Neuronal stem cell (in vitro differentiated cells): ENCODE measurements at regions not wholly inside any gene's neighbourhood (a gene's known extent, or its start where the extent isn't known, plus 50 kb on each side); places are given as distances from the start of the nearest gene placed in this dataset.

Source experiments
- DNase-seq: peaks from one replicate; pipeline ENCODE4 v3.0.0-alpha.2; 2013; ENCODE audit warnings: low spot score
- H2AFZ ChIP-seq: one replicate; pipeline ENCODE4 v1.6.1; 2013; ENCODE audit warnings: mild to moderate bottlenecking, low read length, inconsistent platforms
- H2AK5ac ChIP-seq: 2 replicates; pipeline ENCODE4 v1.6.1; 2013; ENCODE audit warnings: low read depth, mild to moderate bottlenecking, inconsistent platforms, low read length, moderate library complexity, mixed read lengths
- H2BK120ac ChIP-seq: 2 replicates; pipeline ENCODE4 v1.6.1; 2013; ENCODE audit warnings: low read depth, mild to moderate bottlenecking, inconsistent platforms, low read length, moderate library complexity, mixed read lengths
- H2BK12ac ChIP-seq: one replicate; pipeline ENCODE4 v1.6.1; 2013; ENCODE audit warnings: low read length, inconsistent platforms
- H2BK15ac ChIP-seq: 2 replicates; pipeline ENCODE4 v1.6.1; 2013; ENCODE audit warnings: mild to moderate bottlenecking, low read length, inconsistent platforms, mixed read lengths
- H2BK5ac ChIP-seq: one replicate; pipeline ENCODE4 v1.6.1; 2013; ENCODE audit warnings: inconsistent platforms, mild to moderate bottlenecking, low read length, moderate library complexity
- H3K14ac ChIP-seq: one replicate; pipeline ENCODE4 v1.6.1; 2013; ENCODE audit warnings: low read length, inconsistent platforms
- H3K18ac ChIP-seq: 2 replicates; pipeline ENCODE4 v1.6.1; 2013; ENCODE audit warnings: low read length, inconsistent platforms
- H3K23ac ChIP-seq: 2 replicates; pipeline ENCODE4 v1.6.1; 2013; ENCODE audit warnings: low read depth, mild to moderate bottlenecking, mixed read lengths, low read length, inconsistent platforms; ENCODE audit not compliant: poor library complexity
- H3K27ac ChIP-seq: replicated peaks from 3 replicates; pipeline ENCODE4 v1.5.1; 2013; ENCODE audit warnings: low read length, inconsistent platforms
- H3K27me3 ChIP-seq, 3 experiments: 2 replicates each; pipeline ENCODE4 v1.6.1; 2013; ENCODE audit warnings: low read length in 3 of 3, mild to moderate bottlenecking in 2 of 3, inconsistent platforms in 1 of 3, low read depth in 1 of 3, mixed read lengths in 1 of 3, moderate library complexity in 1 of 3; ENCODE audit not compliant: control insufficient read depth in 3 of 3, insufficient read depth in 3 of 3
- H3K36me3 ChIP-seq, 2 donors: replicated peaks in 1 of 2; 2 replicates each; pipeline ENCODE4 v1.6.1; 2013; ENCODE audit warnings: low read length in 2 of 2; ENCODE audit not compliant: control insufficient read depth in 2 of 2, insufficient read depth in 2 of 2
- H3K4ac ChIP-seq: 2 replicates; pipeline ENCODE4 v1.6.1; 2013; ENCODE audit warnings: inconsistent platforms, mild to moderate bottlenecking, low read length, moderate library complexity
- H3K4me1 ChIP-seq, 2 donors: 1 replicate in 1 of 2; 2 replicates in 1 of 2; pipeline ENCODE4 v1.6.1; 2013; ENCODE audit warnings: low read length in 2 of 2, low read depth in 1 of 2; ENCODE audit not compliant: control insufficient read depth in 2 of 2, insufficient read depth in 1 of 2
- H3K4me2 ChIP-seq: one replicate; pipeline ENCODE4 v1.6.1; 2013; ENCODE audit warnings: mild to moderate bottlenecking, low read length, inconsistent platforms; ENCODE audit not compliant: insufficient read depth, poor library complexity, severe bottlenecking
- H3K4me3 ChIP-seq, 2 donors: 2 replicates each; pipeline ENCODE4 v1.5.1; 2013; ENCODE audit warnings: low read length in 2 of 2, mild to moderate bottlenecking in 2 of 2, inconsistent platforms in 1 of 2, moderate library complexity in 1 of 2
- H3K79me1 ChIP-seq: one replicate; pipeline ENCODE4 v1.6.1; 2013; ENCODE audit warnings: low read depth, mild to moderate bottlenecking, inconsistent platforms, low read length, moderate library complexity
- H3K9ac ChIP-seq: one replicate; pipeline ENCODE4 v1.6.1; 2013; ENCODE audit warnings: mild to moderate bottlenecking, low read depth, low read length, inconsistent platforms; ENCODE audit not compliant: poor library complexity
- H3K9me3 ChIP-seq, 2 donors: replicated peaks in 1 of 2; 2 replicates each; pipeline versions ENCODE3 to v1.6.1; 2013; ENCODE audit warnings: low read length in 2 of 2, mild to moderate bottlenecking in 2 of 2, inconsistent platforms in 1 of 2, low read depth in 1 of 2, mixed read lengths in 1 of 2, moderate library complexity in 1 of 2; ENCODE audit not compliant: control insufficient read depth in 2 of 2, insufficient read depth in 1 of 2
- H4K8ac ChIP-seq: one replicate; pipeline ENCODE4 v1.6.1; 2013; ENCODE audit warnings: low read depth, mild to moderate bottlenecking, inconsistent platforms, low read length, moderate library complexity
- H4K91ac ChIP-seq: one replicate; pipeline ENCODE4 v1.6.1; 2013; ENCODE audit warnings: low read length, low read depth, mild to moderate bottlenecking, inconsistent platforms; ENCODE audit not compliant: poor library complexity
- WGBS, 2 donors: extraction: QIAGEN DNeasy Blood & Tissue Kit; methylation state at CpG; one replicate each; pipeline ENCODE4 v1.1.7; 2013; ENCODE audit warnings: missing lambda C conversion rate in 2 of 2, mixed read lengths in 1 of 2; ENCODE audit not compliant: insufficient read length in 2 of 2, insufficient replicate concordance in 1 of 2; ENCODE audit errors: extremely low coverage in 2 of 2; 5-methylcytosine and 5-hydroxymethylcytosine counted together

- no peak overlapping the region for H4K91ac ChIP-seq
- no peak overlapping the region for H2AFZ ChIP-seq
- no peaks in the 10 kb centered on the region for H3K36me3 ChIP-seq
- no peak for DNase-seq
- no peak overlapping the region for H3K27ac ChIP-seq
- H2BK120ac ChIP-seq = no peak overlapping the region
- no peak overlapping the region for H3K9ac ChIP-seq
- H4K8ac ChIP-seq = no peak overlapping the region
- no peak overlapping the region for H3K4ac ChIP-seq
- H2BK5ac ChIP-seq = no peak overlapping the region
- no peak overlapping the region for H2BK12ac ChIP-seq
- no peak overlapping the region for H2BK15ac ChIP-seq
- no peak overlapping the region for H3K4me2 ChIP-seq
- H3K4me1 ChIP-seq = peaks cover 0 to 3% of the 10 kb centered on the region in 2 donors
- no peak overlapping the region for H3K18ac ChIP-seq
- H3K9me3 ChIP-seq = peaks cover 0 to 5% of the 10 kb centered on the region in 2 donors
- no peak overlapping the region for H3K14ac ChIP-seq
- no peaks in the 10 kb centered on the region for H3K27me3 ChIP-seq
- no CpG with 5 or more reads among the region's 2 CpGs for WGBS, 2 donors
- H3K23ac ChIP-seq = no peak overlapping the region
- no peak overlapping the region for H2AK5ac ChIP-seq
- H3K4me3 ChIP-seq = no peak overlapping the region
- no peaks in the 10 kb centered on the region for H3K79me1 ChIP-seq
Observed at GRCh38 chr5:54626407-54626806, 108.8 kb downstream of the SNX18 start.

GRCh38 chr5:54624805-54625568 lies 107.4 kb downstream of the SNX18 start:
- no peak overlapping the region for H3K4me2 ChIP-seq
- peaks cover 0 to 3% of the 10 kb centered on the region in 2 donors for H3K4me1 ChIP-seq
- H4K91ac ChIP-seq = no peak overlapping the region
- H3K9me3 ChIP-seq = peaks cover 0 to 5% of the 10 kb centered on the region in 2 donors
- no peaks in the 10 kb centered on the region for H3K27me3 ChIP-seq
- no CpG with 5 or more reads among the region's 9 CpGs for WGBS, 2 donors
- H4K8ac ChIP-seq = no peak overlapping the region
- H2AFZ ChIP-seq = no peak overlapping the region
- no peak overlapping the region for H2BK120ac ChIP-seq
- H2BK5ac ChIP-seq = no peak overlapping the region
- no peak overlapping the region for H2BK12ac ChIP-seq
- no peaks in the 10 kb centered on the region for H3K36me3 ChIP-seq
- H3K27ac ChIP-seq = no peak overlapping the region
- H3K4ac ChIP-seq = no peak overlapping the region
- DNase-seq = no peak
- H3K18ac ChIP-seq = no peak overlapping the region
- no peak overlapping the region for H3K9ac ChIP-seq
- H3K23ac ChIP-seq = no peak overlapping the region
- no peak overlapping the region for H2AK5ac ChIP-seq
- no peak overlapping the region for H3K14ac ChIP-seq
- no peak overlapping the region for H2BK15ac ChIP-seq
- no peak overlapping the region for H3K4me3 ChIP-seq
- no peaks in the 10 kb centered on the region for H3K79me1 ChIP-seq

- no peak for DNase-seq
- WGBS, 2 donors = no CpG with 5 or more reads among the region's 5 CpGs
- H3K23ac ChIP-seq = no peak overlapping the region
Observed at GRCh38 chr5:54621709-54622108, 104.2 kb downstream of the SNX18 start.

GRCh38 chr5:54621048-54621447 lies 103.5 kb downstream of the SNX18 start:
- no peak overlapping the region for H3K4ac ChIP-seq
- H3K18ac ChIP-seq = no peak overlapping the region
- H2AK5ac ChIP-seq = no peak overlapping the region
- no peak overlapping the region for H3K4me3 ChIP-seq
- no peaks in the 10 kb centered on the region for H3K79me1 ChIP-seq
- H3K9me3 ChIP-seq = peaks cover 0 to 5% of the 10 kb centered on the region in 2 donors
- H4K8ac ChIP-seq = no peak overlapping the region
- H3K4me1 ChIP-seq = no peaks in the 10 kb centered on the region
- no peak overlapping the region for H4K91ac ChIP-seq
- H2BK5ac ChIP-seq = no peak overlapping the region
- H2BK12ac ChIP-seq = no peak overlapping the region
- H3K4me2 ChIP-seq = no peak overlapping the region
- no peak overlapping the region for H3K23ac ChIP-seq
- no peak overlapping the region for H2BK15ac ChIP-seq
- H3K14ac ChIP-seq = no peak overlapping the region
- DNase-seq = no peak
- H3K27me3 ChIP-seq = no peaks in the 10 kb centered on the region
- H3K9ac ChIP-seq = no peak overlapping the region
- WGBS, 2 donors = no CpG with 5 or more reads among the region's 1 CpG
- H2AFZ ChIP-seq = no peak overlapping the region
- no peak overlapping the region for H2BK120ac ChIP-seq
- H3K36me3 ChIP-seq = no peaks in the 10 kb centered on the region
- H3K27ac ChIP-seq = no peak overlapping the region

More at GRCh38 chr5:54621709-54622108, 104.2 kb downstream of the SNX18 start:
- Histone ChIP-seq H3K4me2 (no peak overlapping the region), H2BK15ac (no peak overlapping the region), H4K8ac (no peak overlapping the region), H4K91ac (no peak overlapping the region), H3K4me1 (no peaks in the 10 kb centered on the region), H3K36me3 (no peaks in the 10 kb centered on the region), H3K27ac (no peak overlapping the region), H2BK12ac (no peak overlapping the region), H3K27me3 (no peaks in the 10 kb centered on the region), H3K9me3 (peaks cover 0 to 5% of the 10 kb centered on the region in 2 donors), H2BK120ac (no peak overlapping the region), H3K14ac (no peak overlapping the region), H3K4ac (no peak overlapping the region), H3K4me3 (no peak overlapping the region), H3K18ac (no peak overlapping the region), H2AFZ (no peak overlapping the region), H2AK5ac (no peak overlapping the region), H2BK5ac (no peak overlapping the region), H3K79me1 (no peaks in the 10 kb centered on the region), H3K9ac (no peak overlapping the region)
